ENCODE measurements at regions not wholly inside any gene's neighbourhood (a gene's known extent, or its start where the extent isn't known, plus 50 kb on each side); places are given as distances from the start of the nearest gene placed in this dataset.

DNA sequence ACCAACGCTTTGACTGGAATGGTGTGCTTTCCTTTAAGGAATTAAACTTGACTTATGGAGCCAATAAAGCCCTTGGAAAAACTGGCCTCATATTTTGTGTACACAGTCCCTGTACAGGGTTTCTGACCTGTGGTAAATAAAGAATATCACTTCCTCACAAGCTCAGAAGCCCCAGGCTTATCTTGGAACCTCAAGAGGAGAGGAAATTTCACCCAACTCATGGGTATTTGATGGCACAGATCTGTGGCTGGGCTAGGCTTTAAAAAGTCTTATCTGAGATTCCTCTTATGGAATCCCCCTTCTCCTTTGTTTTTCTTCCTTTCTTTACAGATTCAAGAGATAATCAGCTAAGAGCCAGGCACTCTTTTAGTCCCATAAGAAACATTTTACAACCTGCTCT, 89.3 kb upstream of the USP38 start:
- FAIRE-seq = no peak
- H3K27ac ChIP-seq (ENCODE audit: control insufficient read depth, insufficient read depth) = no peak overlapping the region
- WGBS (ENCODE audit: insufficient coverage, insufficient replicate concordance, low lambda C conversion rate, missing lambda C conversion rate) = 0% methylated on average over 1 of the region's 1 CpG
- H3K79me2 ChIP-seq (ENCODE audit: control insufficient read depth, insufficient read depth, low read length) = no peaks in the 10 kb centered on the region
- in situ Hi-C loops (cut with MboI) (no loop called here), intact Hi-C loops (cut with micrococcal nuclease; ENCODE audit: unreplicated experiment) (no loop called here)
- H3K4me1 ChIP-seq (ENCODE audit: control insufficient read depth, insufficient read depth, low read length) = no peaks in the 10 kb centered on the region
- H4K20me1 ChIP-seq (ENCODE audit: control insufficient read depth, insufficient read depth) = no peaks in the 10 kb centered on the region
- TF ChIP-seq RBBP5 (conservative IDR thresholded peaks at IDR 0.05) (no peak), IRF4 (IDR thresholded peaks at IDR 0.05; ENCODE audit: low read depth, low read length) (no peak), GATAD2B (conservative IDR thresholded peaks at IDR 0.05; ENCODE audit: low read depth) (no peak), MTA3 (IDR thresholded peaks at IDR 0.05; ENCODE audit: borderline replicate concordance, low read length) (no peak), RELA (IDR thresholded peaks at IDR 0.05; ENCODE audit: borderline replicate concordance, partially characterized antibody) (no peak), CREB1 (IDR thresholded peaks at IDR 0.05; ENCODE audit: low read depth) (no peak), KAT2A (conservative IDR thresholded peaks at IDR 0.05; ENCODE audit: control insufficient read depth, low read depth, low read length) (no peak)
- TF ChIP-seq, protein P1, sequence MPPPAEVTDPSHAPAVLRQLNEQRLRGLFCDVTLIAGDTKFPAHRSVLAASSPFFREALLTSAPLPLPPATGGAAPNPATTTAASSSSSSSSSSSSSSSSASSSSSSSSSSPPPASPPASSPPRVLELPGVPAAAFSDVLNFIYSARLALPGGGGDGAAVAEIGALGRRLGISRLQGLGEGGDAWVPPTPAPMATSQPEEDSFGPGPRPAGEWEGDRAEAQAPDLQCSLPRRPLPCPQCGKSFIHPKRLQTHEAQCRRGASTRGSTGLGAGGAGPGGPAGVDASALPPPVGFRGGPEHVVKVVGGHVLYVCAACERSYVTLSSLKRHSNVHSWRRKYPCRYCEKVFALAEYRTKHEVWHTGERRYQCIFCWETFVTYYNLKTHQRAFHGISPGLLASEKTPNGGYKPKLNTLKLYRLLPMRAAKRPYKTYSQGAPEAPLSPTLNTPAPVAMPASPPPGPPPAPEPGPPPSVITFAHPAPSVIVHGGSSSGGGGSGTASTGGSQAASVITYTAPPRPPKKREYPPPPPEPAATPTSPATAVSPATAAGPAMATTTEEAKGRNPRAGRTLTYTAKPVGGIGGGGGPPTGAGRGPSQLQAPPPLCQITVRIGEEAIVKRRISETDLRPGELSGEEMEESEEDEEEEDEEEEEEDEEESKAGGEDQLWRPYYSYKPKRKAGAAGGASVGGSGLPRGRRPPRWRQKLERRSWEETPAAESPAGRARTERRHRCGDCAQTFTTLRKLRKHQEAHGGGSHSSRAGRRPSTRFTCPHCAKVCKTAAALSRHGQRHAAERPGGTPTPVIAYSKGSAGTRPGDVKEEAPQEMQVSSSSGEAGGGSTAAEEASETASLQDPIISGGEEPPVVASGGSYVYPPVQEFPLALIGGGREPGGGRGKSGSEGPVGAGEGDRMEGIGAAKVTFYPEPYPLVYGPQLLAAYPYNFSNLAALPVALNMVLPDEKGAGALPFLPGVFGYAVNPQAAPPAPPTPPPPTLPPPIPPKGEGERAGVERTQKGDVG (CRISPR knock-in tag; IDR thresholded peaks at IDR 0.05) = no peak
- TF ChIP-seq, protein P2, sequence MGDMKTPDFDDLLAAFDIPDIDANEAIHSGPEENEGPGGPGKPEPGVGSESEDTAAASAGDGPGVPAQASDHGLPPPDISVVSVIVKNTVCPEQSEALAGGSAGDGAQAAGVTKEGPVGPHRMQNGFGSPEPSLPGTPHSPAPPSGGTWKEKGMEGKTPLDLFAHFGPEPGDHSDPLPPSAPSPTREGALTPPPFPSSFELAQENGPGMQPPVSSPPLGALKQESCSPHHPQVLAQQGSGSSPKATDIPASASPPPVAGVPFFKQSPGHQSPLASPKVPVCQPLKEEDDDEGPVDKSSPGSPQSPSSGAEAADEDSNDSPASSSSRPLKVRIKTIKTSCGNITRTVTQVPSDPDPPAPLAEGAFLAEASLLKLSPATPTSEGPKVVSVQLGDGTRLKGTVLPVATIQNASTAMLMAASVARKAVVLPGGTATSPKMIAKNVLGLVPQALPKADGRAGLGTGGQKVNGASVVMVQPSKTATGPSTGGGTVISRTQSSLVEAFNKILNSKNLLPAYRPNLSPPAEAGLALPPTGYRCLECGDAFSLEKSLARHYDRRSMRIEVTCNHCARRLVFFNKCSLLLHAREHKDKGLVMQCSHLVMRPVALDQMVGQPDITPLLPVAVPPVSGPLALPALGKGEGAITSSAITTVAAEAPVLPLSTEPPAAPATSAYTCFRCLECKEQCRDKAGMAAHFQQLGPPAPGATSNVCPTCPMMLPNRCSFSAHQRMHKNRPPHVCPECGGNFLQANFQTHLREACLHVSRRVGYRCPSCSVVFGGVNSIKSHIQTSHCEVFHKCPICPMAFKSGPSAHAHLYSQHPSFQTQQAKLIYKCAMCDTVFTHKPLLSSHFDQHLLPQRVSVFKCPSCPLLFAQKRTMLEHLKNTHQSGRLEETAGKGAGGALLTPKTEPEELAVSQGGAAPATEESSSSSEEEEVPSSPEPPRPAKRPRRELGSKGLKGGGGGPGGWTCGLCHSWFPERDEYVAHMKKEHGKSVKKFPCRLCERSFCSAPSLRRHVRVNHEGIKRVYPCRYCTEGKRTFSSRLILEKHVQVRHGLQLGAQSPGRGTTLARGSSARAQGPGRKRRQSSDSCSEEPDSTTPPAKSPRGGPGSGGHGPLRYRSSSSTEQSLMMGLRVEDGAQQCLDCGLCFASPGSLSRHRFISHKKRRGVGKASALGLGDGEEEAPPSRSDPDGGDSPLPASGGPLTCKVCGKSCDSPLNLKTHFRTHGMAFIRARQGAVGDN (IDR thresholded peaks at IDR 0.05) = no peak
- TF ChIP-seq, protein P3, sequence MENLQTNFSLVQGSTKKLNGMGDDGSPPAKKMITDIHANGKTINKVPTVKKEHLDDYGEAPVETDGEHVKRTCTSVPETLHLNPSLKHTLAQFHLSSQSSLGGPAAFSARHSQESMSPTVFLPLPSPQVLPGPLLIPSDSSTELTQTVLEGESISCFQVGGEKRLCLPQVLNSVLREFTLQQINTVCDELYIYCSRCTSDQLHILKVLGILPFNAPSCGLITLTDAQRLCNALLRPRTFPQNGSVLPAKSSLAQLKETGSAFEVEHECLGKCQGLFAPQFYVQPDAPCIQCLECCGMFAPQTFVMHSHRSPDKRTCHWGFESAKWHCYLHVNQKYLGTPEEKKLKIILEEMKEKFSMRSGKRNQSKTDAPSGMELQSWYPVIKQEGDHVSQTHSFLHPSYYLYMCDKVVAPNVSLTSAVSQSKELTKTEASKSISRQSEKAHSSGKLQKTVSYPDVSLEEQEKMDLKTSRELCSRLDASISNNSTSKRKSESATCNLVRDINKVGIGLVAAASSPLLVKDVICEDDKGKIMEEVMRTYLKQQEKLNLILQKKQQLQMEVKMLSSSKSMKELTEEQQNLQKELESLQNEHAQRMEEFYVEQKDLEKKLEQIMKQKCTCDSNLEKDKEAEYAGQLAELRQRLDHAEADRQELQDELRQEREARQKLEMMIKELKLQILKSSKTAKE (IDR thresholded peaks at IDR 0.05; ENCODE audit: low read depth, poor library complexity, severe bottlenecking) = no peak
- no peak overlapping the region for H3K4me2 ChIP-seq (ENCODE audit: control insufficient read depth, insufficient read depth)
- H3K4me3 ChIP-seq = no peak overlapping the region
- H2AFZ ChIP-seq (ENCODE audit: control insufficient read depth, low read depth, low read length) = no peak overlapping the region
- no peak for DNase-seq (ENCODE audit: low read depth, low spot score)
- POLR2A ChIA-PET = no interaction called here
- BruUV-seq (replicated peaks) = no TSS peak
- no peaks in the 10 kb centered on the region for H3K27me3 ChIP-seq (replicated peaks in 1 of 2; ENCODE audit: control insufficient read depth in 2 of 2, insufficient read depth in 2 of 2, low read length in 1 of 2)
- no peak overlapping the region for H3K9ac ChIP-seq (ENCODE audit: control insufficient read depth, insufficient read depth, low read length)
- SMC1A ChIA-PET (ENCODE audit: uncharacterized antibody, unreplicated experiment) = no interaction called here
- no peaks in the 10 kb centered on the region for H3K9me3 ChIP-seq (replicated peaks; ENCODE audit: control insufficient read depth, insufficient read depth, low read length)
- CTCF ChIA-PET = interaction anchor here (1.0 kb wide), 1 partner anchor 10 kb away, joined by 4 read pairs; no protein-coding TSS in a partner anchor
- RAD21 ChIA-PET (ENCODE audit: unreplicated experiment) = no interaction called here
- H3K36me3 ChIP-seq (ENCODE audit: control insufficient read depth in 2 of 2, insufficient read depth in 2 of 2, low read length in 1 of 2) = no peaks in the 10 kb centered on the region
- ATAC-seq = no peak
